PC-3 (cell line): ENCODE measurements at regions not wholly inside any gene's neighbourhood (a gene's known extent, or its start where the extent isn't known, plus 50 kb on each side); places are given as distances from the start of the nearest gene placed in this dataset.

Experiments
- EZH2 ChIP-seq: fragments of 300-600 bp; sonication (generic); IDR thresholded peaks from one replicate; pipeline ENCODE4 v1.6.1; 2017; ENCODE audit warnings: antibody characterized with exemption, mild to moderate bottlenecking, low read length; ENCODE audit not compliant: unreplicated experiment
- TF ChIP-seq, protein P1 (sequence below): fragments of 300-600 bp; sonication (generic); conservative IDR thresholded peaks from 2 replicates; pipeline ENCODE4 v1.5.1; 2017; ENCODE audit warnings: antibody characterized with exemption, low read depth, mild to moderate bottlenecking, low read length

DNA sequence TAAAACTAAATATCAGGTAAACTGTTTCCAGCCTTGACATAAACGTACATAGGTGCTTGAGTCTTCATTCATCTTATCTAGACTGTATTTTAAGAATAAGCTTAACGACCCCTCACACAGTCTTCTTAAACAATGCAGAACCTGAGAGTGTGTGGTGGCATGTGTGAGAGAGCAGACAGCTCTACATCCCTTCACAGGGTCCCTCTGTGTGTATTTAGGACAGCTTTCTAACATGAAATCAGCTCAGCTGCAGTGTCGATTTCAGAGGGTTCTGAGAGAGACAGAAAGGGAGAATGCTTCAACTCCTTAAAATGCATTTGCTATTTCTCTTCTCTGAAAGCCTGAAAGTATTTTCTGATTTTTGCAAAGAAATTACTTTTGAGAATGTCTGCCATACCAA lies 185.2 kb downstream of the GRB14 start:
- TF ChIP-seq, protein P1, sequence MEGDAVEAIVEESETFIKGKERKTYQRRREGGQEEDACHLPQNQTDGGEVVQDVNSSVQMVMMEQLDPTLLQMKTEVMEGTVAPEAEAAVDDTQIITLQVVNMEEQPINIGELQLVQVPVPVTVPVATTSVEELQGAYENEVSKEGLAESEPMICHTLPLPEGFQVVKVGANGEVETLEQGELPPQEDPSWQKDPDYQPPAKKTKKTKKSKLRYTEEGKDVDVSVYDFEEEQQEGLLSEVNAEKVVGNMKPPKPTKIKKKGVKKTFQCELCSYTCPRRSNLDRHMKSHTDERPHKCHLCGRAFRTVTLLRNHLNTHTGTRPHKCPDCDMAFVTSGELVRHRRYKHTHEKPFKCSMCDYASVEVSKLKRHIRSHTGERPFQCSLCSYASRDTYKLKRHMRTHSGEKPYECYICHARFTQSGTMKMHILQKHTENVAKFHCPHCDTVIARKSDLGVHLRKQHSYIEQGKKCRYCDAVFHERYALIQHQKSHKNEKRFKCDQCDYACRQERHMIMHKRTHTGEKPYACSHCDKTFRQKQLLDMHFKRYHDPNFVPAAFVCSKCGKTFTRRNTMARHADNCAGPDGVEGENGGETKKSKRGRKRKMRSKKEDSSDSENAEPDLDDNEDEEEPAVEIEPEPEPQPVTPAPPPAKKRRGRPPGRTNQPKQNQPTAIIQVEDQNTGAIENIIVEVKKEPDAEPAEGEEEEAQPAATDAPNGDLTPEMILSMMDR: no peak
- TF ChIP-seq EZH2: no peak
